Fibroblast of lung (primary cell): ENCODE measurements at regions not wholly inside any gene's neighbourhood (a gene's known extent, or its start where the extent isn't known, plus 50 kb on each side); places are given as distances from the start of the nearest gene placed in this dataset.
A peak's percentile ranks its signal among the peaks of the same experiment; 100 is the strongest.

Source experiments
- DNase-seq, 2 donors: peaks; one replicate each; pipeline versions ENCODE4 v3.0.0 to v3.0.0-alpha.2; 2010; ENCODE audit warnings: low read depth in 2 of 2
- H2AFZ ChIP-seq: 2 replicates; pipeline ENCODE4 v1.5.1; 2012; ENCODE audit warnings: low read length, control low read depth, inconsistent platforms
- H3K27ac ChIP-seq: 2 replicates; pipeline ENCODE4 v1.5.1; 2011; ENCODE audit warnings: low read length, control low read depth; ENCODE audit not compliant: insufficient read depth
- H3K27me3 ChIP-seq: 2 replicates; pipeline ENCODE4 v1.5.1; 2011; ENCODE audit warnings: mild to moderate bottlenecking, low read length; ENCODE audit not compliant: control insufficient read depth, insufficient read depth
- H3K36me3 ChIP-seq: 2 replicates; pipeline ENCODE4 v1.5.1; 2011; ENCODE audit warnings: low read length; ENCODE audit not compliant: control insufficient read depth, insufficient read depth
- H3K4me1 ChIP-seq: 2 replicates; pipeline ENCODE4 v1.5.1; 2011; ENCODE audit warnings: low read length; ENCODE audit not compliant: control insufficient read depth, insufficient read depth; ENCODE audit errors: extremely low read depth
- H3K4me2 ChIP-seq: 2 replicates; pipeline ENCODE4 v1.5.1; 2011; ENCODE audit warnings: low read length, control low read depth; ENCODE audit not compliant: insufficient read depth; ENCODE audit errors: extremely low read depth
- H3K4me3 ChIP-seq, 4 experiments: fragments of 200-600 bp in 1 of 4; sonication (generic) in 1 of 4; replicated peaks in 1 of 4; 2 replicates each; pipeline ENCODE4 v1.5.1; 2011 to 2016; ENCODE audit warnings: low read length in 4 of 4, low read depth in 3 of 4, mild to moderate bottlenecking in 3 of 4, control low read depth in 2 of 4, inconsistent platforms in 1 of 4, mixed read lengths in 1 of 4; ENCODE audit not compliant: insufficient read depth in 1 of 4; ENCODE audit errors: control extremely low read depth in 1 of 4
- H3K79me2 ChIP-seq: 2 replicates; pipeline ENCODE4 v1.5.1; 2012; ENCODE audit warnings: mild to moderate bottlenecking, low read length, inconsistent platforms; ENCODE audit not compliant: control insufficient read depth, insufficient read depth
- H3K9ac ChIP-seq: 2 replicates; pipeline ENCODE4 v1.5.1; 2011; ENCODE audit warnings: mild to moderate bottlenecking, low read length, control low read depth; ENCODE audit not compliant: insufficient read depth
- H3K9me3 ChIP-seq: 2 replicates; pipeline ENCODE4 v1.5.1; 2012; ENCODE audit warnings: low read depth, low read length; ENCODE audit not compliant: control insufficient read depth, insufficient read depth
- H4K20me1 ChIP-seq: 2 replicates; pipeline ENCODE4 v1.5.1; 2011; ENCODE audit warnings: low read length; ENCODE audit not compliant: control insufficient read depth, insufficient read depth; ENCODE audit errors: extremely low read depth
- CTCF ChIP-seq, 2 donors: IDR thresholded peaks in 1 of 2; conservative IDR thresholded peaks in 1 of 2; 1 replicate in 1 of 2; 2 replicates in 1 of 2; pipeline ENCODE4 v1.5.1; 2011 to 2012; ENCODE audit warnings: low read length in 2 of 2, control low read depth in 1 of 2, inconsistent platforms in 1 of 2, low read depth in 1 of 2, mild to moderate bottlenecking in 1 of 2
- EZH2 ChIP-seq: IDR thresholded peaks from 2 replicates; pipeline ENCODE4 v1.5.1; 2012; ENCODE audit warnings: low read length, control low read depth, mild to moderate bottlenecking; ENCODE audit errors: missing control alignments

GRCh38 chr12:84594157-84594556 is 318.4 kb downstream of the SLC6A15 start:
- DNase-seq: no peak
- Histone ChIP-seq H4K20me1 (no peaks in the 10 kb centered on the region), H3K4me2 (no peak overlapping the region), H3K4me3 (no peak overlapping the region), H3K27me3 (no peaks in the 10 kb centered on the region), H3K9me3 (no peaks in the 10 kb centered on the region), H2AFZ (no peak overlapping the region), H3K27ac (no peak overlapping the region), H3K9ac (no peak overlapping the region), H3K79me2 (no peaks in the 10 kb centered on the region), H3K4me1 (no peaks in the 10 kb centered on the region), H3K36me3 (no peaks in the 10 kb centered on the region)
- TF ChIP-seq CTCF (conservative IDR thresholded peaks at IDR 0.05 in 1 of 2, IDR thresholded peaks at IDR 0.05 in 1 of 2; ENCODE audit: low read depth in 1 of 2, low read length in 2 of 2): no peak
- no peak for TF ChIP-seq EZH2

- TF ChIP-seq CTCF (conservative IDR thresholded peaks at IDR 0.05 in 1 of 2, IDR thresholded peaks at IDR 0.05 in 1 of 2; ENCODE audit: low read depth in 1 of 2, low read length in 2 of 2): no peak
- TF ChIP-seq EZH2: no peak
- H3K36me3 ChIP-seq: no peaks in the 10 kb centered on the region
- no peak overlapping the region for H3K4me2 ChIP-seq
- H3K79me2 ChIP-seq: no peaks in the 10 kb centered on the region
- no peaks in the 10 kb centered on the region for H3K27me3 ChIP-seq
- H3K4me3 ChIP-seq: no peak overlapping the region
- H3K9ac ChIP-seq: no peak overlapping the region
- no peaks in the 10 kb centered on the region for H3K4me1 ChIP-seq
- H4K20me1 ChIP-seq: no peaks in the 10 kb centered on the region
- no peak overlapping the region for H2AFZ ChIP-seq
- peak in 1 of 2 donors; percentile 6 for DNase-seq
- no peak overlapping the region for H3K27ac ChIP-seq
- H3K9me3 ChIP-seq: no peaks in the 10 kb centered on the region
Observed at GRCh38 chr12:84585776-84586395, 326.7 kb downstream of the SLC6A15 start.

GRCh38 chr12:84572196-84572595 is 340.4 kb downstream of the SLC6A15 start:
- DNase-seq: peak in 1 of 2 donors; percentile 19
- no peak overlapping the region for H2AFZ ChIP-seq
- no peaks in the 10 kb centered on the region for H3K4me1 ChIP-seq
- no peaks in the 10 kb centered on the region for H4K20me1 ChIP-seq
- no peak overlapping the region for H3K4me3 ChIP-seq
- H3K27me3 ChIP-seq: no peaks in the 10 kb centered on the region
- no peak overlapping the region for H3K4me2 ChIP-seq
- H3K9me3 ChIP-seq: no peaks in the 10 kb centered on the region
- H3K9ac ChIP-seq: no peak overlapping the region
- no peaks in the 10 kb centered on the region for H3K79me2 ChIP-seq
- no peaks in the 10 kb centered on the region for H3K36me3 ChIP-seq
- TF ChIP-seq EZH2: no peak
- no peak for TF ChIP-seq CTCF (conservative IDR thresholded peaks at IDR 0.05 in 1 of 2, IDR thresholded peaks at IDR 0.05 in 1 of 2; ENCODE audit: low read depth in 1 of 2, low read length in 2 of 2)
- H3K27ac ChIP-seq: no peak overlapping the region
